K562 (cell line): ENCODE measurements at regions not wholly inside any gene's neighbourhood (a gene's known extent, or its start where the extent isn't known, plus 50 kb on each side); places are given as distances from the start of the nearest gene placed in this dataset.

Source experiments
- ATAC-seq: fragments of 200-7000 bp; cut with Tn5 transposase; 3 replicates; pipeline ENCODE4 v1.9.1; 2020; ENCODE audit warnings: moderate library complexity
- BruUV-seq: library from RNA; stranded (reverse); fragments of 400-500 nt; replicated peaks from 2 replicates; lab custom pipeline; 2021; lab: Mats Ljungman, UMichigan
- CTCF ChIA-PET: fragments of 300-600 bp; formaldehyde crosslinking; extraction: SDS; loops from one replicate; lab custom pipeline; 2021; ENCODE audit warnings: low intra/inter-chr PET ratio; lab: Yijun Ruan, JAX
- POLR2A ChIA-PET: fragments of 300-600, 350-650 bp; sonication (Branson Sonifier 250); formaldehyde crosslinking; extraction: SDS; loops from one replicate; lab custom pipeline; 2021; ENCODE audit warnings: antibody characterized with exemption, inconsistent platforms; lab: Yijun Ruan, JAX
- DNase-seq, 4 experiments: peaks; one replicate each; pipeline versions ENCODE4 v3.0.0 to v3.0.0-alpha.2; 2011 to 2018; ENCODE audit warnings: low spot score in 3 of 4, mixed read lengths in 3 of 4; ENCODE audit errors: extremely low read depth in 1 of 4
- FAIRE-seq: peaks from 2 replicates; lab custom pipeline; 2011; peaks lifted over from hg19 to GRCh38; lab: Jason Lieb, UNC
- H2AFZ ChIP-seq: 2 replicates; pipeline ENCODE4 v1.6.0; 2011; ENCODE audit warnings: low read depth, low read length, control low read depth, inconsistent platforms
- H3K27ac ChIP-seq: fragments of 200-600 bp; 3 replicates; pipeline ENCODE4 v1.8.0; 2011; ENCODE audit warnings: low read depth, mild to moderate bottlenecking, control low read depth, inconsistent platforms, low read length, moderate library complexity, mixed read lengths; ENCODE audit errors: extremely low read depth
- H3K27me3 ChIP-seq, 2 experiments: fragments of 300-600 bp in 1 of 2; 2 replicates in 1 of 2; 3 replicates in 1 of 2; pipeline versions ENCODE4 v1.6.0 to v1.8.0; 2011; ENCODE audit warnings: inconsistent platforms in 2 of 2, low read length in 2 of 2, mild to moderate bottlenecking in 1 of 2, mixed read lengths in 1 of 2, moderate library complexity in 1 of 2; ENCODE audit not compliant: control insufficient read depth in 2 of 2, insufficient read depth in 2 of 2
- H3K36me3 ChIP-seq: fragments of 300-600 bp; 3 replicates; pipeline ENCODE4 v1.8.0; 2011; ENCODE audit warnings: mild to moderate bottlenecking, low read length, inconsistent platforms; ENCODE audit not compliant: control insufficient read depth, insufficient read depth
- H3K4me1 ChIP-seq, 2 experiments: fragments of 200-600 bp in 1 of 2; replicated peaks in 1 of 2; 2 replicates in 1 of 2; 3 replicates in 1 of 2; pipeline versions ENCODE4 v1.5.1 to v1.8.0; 2011; ENCODE audit warnings: inconsistent platforms in 2 of 2, low read length in 2 of 2, mild to moderate bottlenecking in 1 of 2, mixed read lengths in 1 of 2, moderate library complexity in 1 of 2; ENCODE audit not compliant: control insufficient read depth in 2 of 2, insufficient read depth in 2 of 2
- H3K4me2 ChIP-seq: 2 replicates; pipeline ENCODE4 v1.6.1; 2011; ENCODE audit warnings: low read length, control low read depth, inconsistent platforms, mixed read lengths; ENCODE audit not compliant: insufficient read depth
- H3K4me3 ChIP-seq: fragments of 200-600 bp; sonication (generic), shearing (Covaris generic); 2 replicates; pipeline ENCODE4 v1.5.1; 2016; ENCODE audit warnings: control low read depth, inconsistent platforms
- H3K79me2 ChIP-seq: fragments of 200-600 bp; 3 replicates; pipeline ENCODE4 v1.8.0; 2011; ENCODE audit warnings: low read length, inconsistent platforms; ENCODE audit not compliant: control insufficient read depth, insufficient read depth
- H3K9ac ChIP-seq, 2 experiments: 2 replicates each; pipeline versions ENCODE4 v1.6.0 to v1.6.1; 2011; ENCODE audit warnings: low read depth in 2 of 2, low read length in 2 of 2, control low read depth in 1 of 2, inconsistent platforms in 1 of 2, mild to moderate bottlenecking in 1 of 2, mixed read lengths in 1 of 2; ENCODE audit not compliant: insufficient read depth in 1 of 2
- H3K9me1 ChIP-seq: one replicate; pipeline ENCODE4 v1.6.0; 2011; ENCODE audit warnings: inconsistent platforms, mild to moderate bottlenecking, low read length, moderate library complexity; ENCODE audit not compliant: control insufficient read depth, insufficient read depth
- H3K9me3 ChIP-seq: replicated peaks from 2 replicates; pipeline ENCODE4 v1.5.1; 2011; ENCODE audit warnings: low read depth, low read length, inconsistent platforms; ENCODE audit not compliant: control insufficient read depth, insufficient read depth
- H4K20me1 ChIP-seq: replicated peaks from 2 replicates; pipeline ENCODE4 v1.6.1; 2011; ENCODE audit warnings: low read length, inconsistent platforms, mixed read lengths; ENCODE audit not compliant: control insufficient read depth, insufficient read depth
- DIDO1 ChIP-seq: fragments of 450-650 bp; IDR thresholded peaks from 2 replicates; pipeline ENCODE4 v1.6.1; 2016; ENCODE audit warnings: low read depth, missing biosample characterization, missing genetic modification characterization
- EZH2 ChIP-seq: IDR thresholded peaks from 2 replicates; pipeline ENCODE4 v1.6.1; 2012; ENCODE audit warnings: low read depth, mild to moderate bottlenecking, inconsistent platforms, low read length, borderline replicate concordance
- HDAC8 ChIP-seq: fragments of 450-650 bp; IDR thresholded peaks from 2 replicates; pipeline ENCODE4 v1.6.1; 2016; ENCODE audit warnings: mild to moderate bottlenecking, missing genetic modification characterization, moderate library complexity, missing compliant biosample characterization
- L3MBTL2 ChIP-seq: fragments of 450-650 bp; IDR thresholded peaks from 2 replicates; pipeline ENCODE4 v1.6.1; 2016; ENCODE audit warnings: mild to moderate bottlenecking, moderate library complexity
- NCOA4 ChIP-seq: fragments of 450-650 bp; IDR thresholded peaks from 2 replicates; pipeline ENCODE4 v1.6.1; 2018; ENCODE audit warnings: mild to moderate bottlenecking; ENCODE audit not compliant: partially characterized antibody
- SAFB2 ChIP-seq: fragments of 200-400 bp; formaldehyde crosslinking; IDR thresholded peaks from 2 replicates; pipeline ENCODE4 v1.6.1; 2018; ENCODE audit warnings: borderline replicate concordance, low read length, low read depth, moderate library complexity; ENCODE audit not compliant: severe bottlenecking
- SMARCE1 ChIP-seq: fragments of 450-650 bp; IDR thresholded peaks from 2 replicates; pipeline ENCODE4 v1.7.1; 2016; ENCODE audit warnings: mild to moderate bottlenecking
- SNIP1 ChIP-seq: fragments of 450-650 bp; IDR thresholded peaks from 2 replicates; pipeline ENCODE4 v1.7.1; 2017; ENCODE audit warnings: low read depth, mild to moderate bottlenecking
- ZFP30 ChIP-seq: fragments of 250-450 bp; sonication (Bioruptor Pico); IDR thresholded peaks from 2 replicates; pipeline ENCODE4 v1.8.0; 2022; ENCODE audit warnings: moderate library complexity, mild to moderate bottlenecking, inconsistent platforms, borderline replicate concordance
- ZNF184 ChIP-seq: sonication (generic); formaldehyde crosslinking; IDR thresholded peaks from 2 replicates; pipeline ENCODE4 v1.5.0; 2020; ENCODE audit warnings: missing genetic modification reagents
- ZNF445 ChIP-seq: fragments of 250-450 bp; sonication (Bioruptor Pico); IDR thresholded peaks from 2 replicates; pipeline ENCODE4 v1.4.0; 2020; ENCODE audit warnings: low read depth, mild to moderate bottlenecking, moderate library complexity
- WGBS: fragments of 100-300 bp; shearing (Covaris generic); methylation state at CpG from one replicate; pipeline ENCODE4 v1.1.6; 2016; ENCODE audit warnings: low coverage, mixed read lengths; ENCODE audit not compliant: insufficient coverage; ENCODE audit errors: missing lambda C conversion rate; 5-methylcytosine and 5-hydroxymethylcytosine counted together
- in situ Hi-C: fragments of 300-500 bp; cut with MboI; formaldehyde crosslinking; loops from 4 replicates; pipeline ENCODE4 v1.15.0; 2018; ENCODE audit warnings: inconsistent platforms, mixed read lengths
- intact Hi-C: fragments of 100-400 bp; cut with micrococcal nuclease; formaldehyde crosslinking; loops from 2 replicates; pipeline ENCODE4 v1.14.2; 2022
- TF ChIP-seq, protein P1 (sequence below): fragments of 450-650 bp; IDR thresholded peaks from one replicate; pipeline ENCODE4 v1.6.1; 2018; ENCODE audit warnings: mild to moderate bottlenecking, moderate library complexity; ENCODE audit not compliant: partially characterized antibody
- TF ChIP-seq, protein P2 (sequence below): fragments of 250-450 bp; sonication (Bioruptor Pico); IDR thresholded peaks from 2 replicates; pipeline ENCODE4 v1.4.0; 2020; ENCODE audit warnings: mild to moderate bottlenecking, moderate library complexity
- TF ChIP-seq, protein P3 (sequence below): fragments of 450-650 bp; IDR thresholded peaks from 2 replicates; pipeline ENCODE4 v1.6.1; 2016; ENCODE audit warnings: borderline replicate concordance
- TF ChIP-seq, protein P4 (sequence below): fragments of 450-650 bp; IDR thresholded peaks from 2 replicates; pipeline ENCODE4 v1.6.1; 2014; ENCODE audit warnings: low read depth, mild to moderate bottlenecking, moderate library complexity, borderline replicate concordance

DNA sequence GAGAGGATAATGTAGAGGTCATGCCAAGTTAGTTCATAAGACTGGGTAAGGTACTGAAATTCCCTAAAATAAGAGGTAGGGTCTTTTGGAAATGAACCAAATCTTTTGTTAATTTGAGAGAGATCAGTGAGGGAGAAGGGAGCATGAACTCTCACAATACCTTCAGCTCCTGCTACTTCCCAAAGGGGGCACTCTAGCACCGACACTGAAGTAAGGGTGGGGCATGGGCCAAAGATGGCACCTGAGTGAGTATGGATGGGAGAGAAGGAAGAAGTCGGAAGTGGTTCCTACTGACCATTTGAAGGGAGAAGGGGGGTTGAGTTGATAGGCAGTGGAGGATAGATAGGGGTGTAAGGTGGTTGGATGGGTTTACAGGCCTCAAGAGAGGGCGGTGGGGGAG lies 86.6 kb downstream of the ZNF737 start:
- no peak overlapping the region for H3K9ac ChIP-seq
- CTCF ChIA-PET: no interaction called here
- no peak overlapping the region for H3K27ac ChIP-seq
- H3K9me3 ChIP-seq: no peaks in the 10 kb centered on the region
- no peak overlapping the region for H2AFZ ChIP-seq
- ATAC-seq (no peak), FAIRE-seq (no peak), DNase-seq (no peak)
- intact Hi-C loops: no loop called here
- no peak overlapping the region for H3K4me3 ChIP-seq
- no CpG with 5 or more reads among the region's 3 CpGs for WGBS
- POLR2A ChIA-PET: no interaction called here
- no TSS peak for BruUV-seq
- H4K20me1 ChIP-seq: no peaks in the 10 kb centered on the region
- no peaks in the 10 kb centered on the region for H3K9me1 ChIP-seq
- H3K79me2 ChIP-seq: no peaks in the 10 kb centered on the region
- no peaks in the 10 kb centered on the region for H3K4me1 ChIP-seq
- H3K4me2 ChIP-seq: no peak overlapping the region
- in situ Hi-C loops: no loop called here
- no peaks in the 10 kb centered on the region for H3K27me3 ChIP-seq
- H3K36me3 ChIP-seq: no peaks in the 10 kb centered on the region
- TF ChIP-seq DIDO1 (no peak), L3MBTL2 (no peak), HDAC8 (tag) (no peak), EZH2 (no peak), NCOA4 (no peak), SMARCE1 (no peak), SAFB2 (no peak), ZFP30 (CRISPR knock-in tag) (no peak), ZNF445 (CRISPR knock-in tag) (no peak), SNIP1 (no peak), ZNF184 (CRISPR knock-in tag) (no peak)
- TF ChIP-seq, protein P1, sequence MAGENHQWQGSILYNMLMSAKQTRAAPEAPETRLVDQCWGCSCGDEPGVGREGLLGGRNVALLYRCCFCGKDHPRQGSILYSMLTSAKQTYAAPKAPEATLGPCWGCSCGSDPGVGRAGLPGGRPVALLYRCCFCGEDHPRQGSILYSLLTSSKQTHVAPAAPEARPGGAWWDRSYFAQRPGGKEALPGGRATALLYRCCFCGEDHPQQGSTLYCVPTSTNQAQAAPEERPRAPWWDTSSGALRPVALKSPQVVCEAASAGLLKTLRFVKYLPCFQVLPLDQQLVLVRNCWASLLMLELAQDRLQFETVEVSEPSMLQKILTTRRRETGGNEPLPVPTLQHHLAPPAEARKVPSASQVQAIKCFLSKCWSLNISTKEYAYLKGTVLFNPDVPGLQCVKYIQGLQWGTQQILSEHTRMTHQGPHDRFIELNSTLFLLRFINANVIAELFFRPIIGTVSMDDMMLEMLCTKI: no peak
- TF ChIP-seq, protein P2, sequence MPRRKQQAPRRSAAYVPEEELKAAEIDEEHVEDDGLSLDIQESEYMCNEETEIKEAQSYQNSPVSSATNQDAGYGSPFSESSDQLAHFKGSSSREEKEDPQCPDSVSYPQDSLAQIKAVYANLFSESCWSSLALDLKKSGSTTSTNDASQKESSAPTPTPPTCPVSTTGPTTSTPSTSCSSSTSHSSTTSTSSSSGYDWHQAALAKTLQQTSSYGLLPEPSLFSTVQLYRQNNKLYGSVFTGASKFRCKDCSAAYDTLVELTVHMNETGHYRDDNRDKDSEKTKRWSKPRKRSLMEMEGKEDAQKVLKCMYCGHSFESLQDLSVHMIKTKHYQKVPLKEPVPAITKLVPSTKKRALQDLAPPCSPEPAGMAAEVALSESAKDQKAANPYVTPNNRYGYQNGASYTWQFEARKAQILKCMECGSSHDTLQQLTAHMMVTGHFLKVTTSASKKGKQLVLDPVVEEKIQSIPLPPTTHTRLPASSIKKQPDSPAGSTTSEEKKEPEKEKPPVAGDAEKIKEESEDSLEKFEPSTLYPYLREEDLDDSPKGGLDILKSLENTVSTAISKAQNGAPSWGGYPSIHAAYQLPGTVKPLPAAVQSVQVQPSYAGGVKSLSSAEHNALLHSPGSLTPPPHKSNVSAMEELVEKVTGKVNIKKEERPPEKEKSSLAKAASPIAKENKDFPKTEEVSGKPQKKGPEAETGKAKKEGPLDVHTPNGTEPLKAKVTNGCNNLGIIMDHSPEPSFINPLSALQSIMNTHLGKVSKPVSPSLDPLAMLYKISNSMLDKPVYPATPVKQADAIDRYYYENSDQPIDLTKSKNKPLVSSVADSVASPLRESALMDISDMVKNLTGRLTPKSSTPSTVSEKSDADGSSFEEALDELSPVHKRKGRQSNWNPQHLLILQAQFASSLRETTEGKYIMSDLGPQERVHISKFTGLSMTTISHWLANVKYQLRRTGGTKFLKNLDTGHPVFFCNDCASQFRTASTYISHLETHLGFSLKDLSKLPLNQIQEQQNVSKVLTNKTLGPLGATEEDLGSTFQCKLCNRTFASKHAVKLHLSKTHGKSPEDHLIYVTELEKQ (CRISPR knock-in tag): no peak
- TF ChIP-seq, protein P3, sequence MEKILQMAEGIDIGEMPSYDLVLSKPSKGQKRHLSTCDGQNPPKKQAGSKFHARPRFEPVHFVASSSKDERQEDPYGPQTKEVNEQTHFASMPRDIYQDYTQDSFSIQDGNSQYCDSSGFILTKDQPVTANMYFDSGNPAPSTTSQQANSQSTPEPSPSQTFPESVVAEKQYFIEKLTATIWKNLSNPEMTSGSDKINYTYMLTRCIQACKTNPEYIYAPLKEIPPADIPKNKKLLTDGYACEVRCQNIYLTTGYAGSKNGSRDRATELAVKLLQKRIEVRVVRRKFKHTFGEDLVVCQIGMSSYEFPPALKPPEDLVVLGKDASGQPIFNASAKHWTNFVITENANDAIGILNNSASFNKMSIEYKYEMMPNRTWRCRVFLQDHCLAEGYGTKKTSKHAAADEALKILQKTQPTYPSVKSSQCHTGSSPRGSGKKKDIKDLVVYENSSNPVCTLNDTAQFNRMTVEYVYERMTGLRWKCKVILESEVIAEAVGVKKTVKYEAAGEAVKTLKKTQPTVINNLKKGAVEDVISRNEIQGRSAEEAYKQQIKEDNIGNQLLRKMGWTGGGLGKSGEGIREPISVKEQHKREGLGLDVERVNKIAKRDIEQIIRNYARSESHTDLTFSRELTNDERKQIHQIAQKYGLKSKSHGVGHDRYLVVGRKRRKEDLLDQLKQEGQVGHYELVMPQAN: no peak
- TF ChIP-seq, protein P4, sequence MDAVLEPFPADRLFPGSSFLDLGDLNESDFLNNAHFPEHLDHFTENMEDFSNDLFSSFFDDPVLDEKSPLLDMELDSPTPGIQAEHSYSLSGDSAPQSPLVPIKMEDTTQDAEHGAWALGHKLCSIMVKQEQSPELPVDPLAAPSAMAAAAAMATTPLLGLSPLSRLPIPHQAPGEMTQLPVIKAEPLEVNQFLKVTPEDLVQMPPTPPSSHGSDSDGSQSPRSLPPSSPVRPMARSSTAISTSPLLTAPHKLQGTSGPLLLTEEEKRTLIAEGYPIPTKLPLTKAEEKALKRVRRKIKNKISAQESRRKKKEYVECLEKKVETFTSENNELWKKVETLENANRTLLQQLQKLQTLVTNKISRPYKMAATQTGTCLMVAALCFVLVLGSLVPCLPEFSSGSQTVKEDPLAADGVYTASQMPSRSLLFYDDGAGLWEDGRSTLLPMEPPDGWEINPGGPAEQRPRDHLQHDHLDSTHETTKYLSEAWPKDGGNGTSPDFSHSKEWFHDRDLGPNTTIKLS: no peak
